ENCODE measurements at regions not wholly inside any gene's neighbourhood (a gene's known extent, or its start where the extent isn't known, plus 50 kb on each side); places are given as distances from the start of the nearest gene placed in this dataset.

DNA sequence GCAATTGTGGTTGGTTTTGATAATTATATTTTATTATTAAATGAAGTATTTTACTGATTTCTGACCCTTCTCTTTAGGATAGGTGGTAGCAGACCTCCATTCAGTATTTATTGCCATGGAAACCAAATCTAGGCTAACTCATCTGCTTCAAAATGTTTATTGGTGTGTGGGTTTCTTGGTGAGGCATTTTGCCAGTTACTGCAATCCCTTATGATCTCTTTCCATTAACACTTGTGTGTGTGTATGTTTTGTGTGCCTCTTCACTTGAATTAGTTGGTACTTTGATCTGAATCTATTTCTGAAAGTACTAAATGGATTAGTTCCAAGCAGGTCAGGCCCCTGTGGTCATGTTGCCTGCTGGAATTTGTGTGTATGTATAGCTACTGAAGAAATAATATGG is 184.4 kb upstream of the C11orf87 start:
- H3K9ac ChIP-seq (ENCODE audit: low read depth, low read length): no peak overlapping the region
- H3K4me2 ChIP-seq (ENCODE audit: insufficient read depth, low read length): no peak overlapping the region
- TF ChIP-seq CTCF (IDR thresholded peaks at IDR 0.05; ENCODE audit: borderline replicate concordance, extremely low read depth, low read length, poor library complexity, severe bottlenecking): no peak
- TF ChIP-seq EZH2 (IDR thresholded peaks at IDR 0.05; ENCODE audit: borderline replicate concordance, low read depth, low read length, severe bottlenecking): no peak
- H3K27ac ChIP-seq (ENCODE audit: low read length): no peak overlapping the region
- H3K4me1 ChIP-seq (ENCODE audit: insufficient read depth, low read length): no peaks in the 10 kb centered on the region
- ATAC-seq (ENCODE audit: insufficient read depth, low read depth) (no peak), DNase-seq (no peak)
- H3K36me3 ChIP-seq (ENCODE audit: insufficient read depth, low read length): no peaks in the 10 kb centered on the region
- H3K9me3 ChIP-seq (ENCODE audit: insufficient read depth, low read length, severe bottlenecking): no peaks in the 10 kb centered on the region
- no peaks in the 10 kb centered on the region for H3K27me3 ChIP-seq (ENCODE audit: insufficient read depth, low read length, poor library complexity)
- H4K20me1 ChIP-seq (ENCODE audit: insufficient read depth, low read length): no peaks in the 10 kb centered on the region
- no peaks in the 10 kb centered on the region for H3K79me2 ChIP-seq (ENCODE audit: insufficient read depth, low read length)
- no peak overlapping the region for H2AFZ ChIP-seq (ENCODE audit: low read depth, low read length)
- no peak overlapping the region for H3K4me3 ChIP-seq (ENCODE audit: low read depth in 1 of 2, low read length in 2 of 2)

DNA sequence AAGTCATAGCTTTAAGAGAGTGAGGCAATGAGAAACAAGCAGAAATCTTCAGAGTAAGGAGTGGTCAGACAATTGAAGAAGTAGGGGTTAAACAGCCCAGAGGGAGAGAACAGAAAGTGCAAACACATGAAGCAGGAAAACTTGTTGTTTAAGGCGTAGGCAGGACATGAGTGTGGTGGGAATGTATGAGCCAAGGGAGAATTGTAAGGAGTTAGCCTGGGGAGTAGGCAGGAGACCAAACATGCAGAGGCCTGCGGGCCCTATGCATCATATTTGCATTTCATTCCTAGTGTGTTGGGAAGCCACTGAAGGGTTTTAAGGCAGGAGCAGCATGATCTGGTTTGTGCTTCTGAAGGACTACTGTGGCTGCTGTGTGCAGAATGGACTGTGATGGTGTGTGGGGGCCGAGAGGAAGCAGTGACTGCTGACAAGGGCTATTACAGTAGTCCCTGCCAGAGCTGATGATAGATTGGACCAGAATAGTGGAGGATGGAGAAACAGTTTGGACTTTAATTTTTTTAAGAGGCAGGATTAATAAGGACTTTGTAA is 179.9 kb upstream of the C11orf87 start:
- H3K27ac ChIP-seq (ENCODE audit: low read length): no peak overlapping the region
- TF ChIP-seq CTCF (IDR thresholded peaks at IDR 0.05; ENCODE audit: borderline replicate concordance, extremely low read depth, low read length, poor library complexity, severe bottlenecking): no peak
- no peak for TF ChIP-seq EZH2 (IDR thresholded peaks at IDR 0.05; ENCODE audit: borderline replicate concordance, low read depth, low read length, severe bottlenecking)
- H3K27me3 ChIP-seq (ENCODE audit: insufficient read depth, low read length, poor library complexity): no peaks in the 10 kb centered on the region
- no peak for DNase-seq
- H3K9ac ChIP-seq (ENCODE audit: low read depth, low read length): no peak overlapping the region
- no peak overlapping the region for H3K4me3 ChIP-seq (ENCODE audit: low read depth in 1 of 2, low read length in 2 of 2)
- no peaks in the 10 kb centered on the region for H4K20me1 ChIP-seq (ENCODE audit: insufficient read depth, low read length)
- H3K4me1 ChIP-seq (ENCODE audit: insufficient read depth, low read length): no peaks in the 10 kb centered on the region
- H3K4me2 ChIP-seq (ENCODE audit: insufficient read depth, low read length): no peak overlapping the region
- no peak overlapping the region for H2AFZ ChIP-seq (ENCODE audit: low read depth, low read length)
- ATAC-seq (ENCODE audit: insufficient read depth, low read depth): no peak
- no peaks in the 10 kb centered on the region for H3K9me3 ChIP-seq (ENCODE audit: insufficient read depth, low read length, severe bottlenecking)
- no peaks in the 10 kb centered on the region for H3K79me2 ChIP-seq (ENCODE audit: insufficient read depth, low read length)
- no peaks in the 10 kb centered on the region for H3K36me3 ChIP-seq (ENCODE audit: insufficient read depth, low read length)

DNA sequence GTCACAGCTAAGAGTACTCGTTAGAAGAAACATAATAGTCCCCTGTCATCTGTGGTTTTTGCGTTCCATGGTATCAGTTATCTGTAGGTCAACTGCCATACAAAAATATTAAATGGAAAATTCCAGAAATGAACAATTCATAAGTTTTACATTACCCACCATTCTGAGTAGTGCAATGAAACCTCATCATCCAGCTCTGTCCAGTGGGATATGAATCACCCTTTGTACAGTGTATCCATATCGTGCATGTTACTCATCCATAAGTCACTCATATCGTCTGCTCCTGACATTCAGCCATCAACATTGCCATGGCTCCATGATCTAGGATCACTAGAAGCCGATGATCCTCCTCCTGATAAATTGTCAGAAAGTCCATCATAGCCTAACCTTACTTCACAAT is 174.9 kb upstream of the C11orf87 start:
- no peaks in the 10 kb centered on the region for H3K4me1 ChIP-seq (ENCODE audit: insufficient read depth, low read length)
- no peaks in the 10 kb centered on the region for H3K9me3 ChIP-seq (ENCODE audit: insufficient read depth, low read length, severe bottlenecking)
- H3K4me2 ChIP-seq (ENCODE audit: insufficient read depth, low read length): no peak overlapping the region
- no peaks in the 10 kb centered on the region for H4K20me1 ChIP-seq (ENCODE audit: insufficient read depth, low read length)
- no peaks in the 10 kb centered on the region for H3K79me2 ChIP-seq (ENCODE audit: insufficient read depth, low read length)
- no peak overlapping the region for H3K27ac ChIP-seq (ENCODE audit: low read length)
- H2AFZ ChIP-seq (ENCODE audit: low read depth, low read length): no peak overlapping the region
- no peaks in the 10 kb centered on the region for H3K27me3 ChIP-seq (ENCODE audit: insufficient read depth, low read length, poor library complexity)
- TF ChIP-seq CTCF (IDR thresholded peaks at IDR 0.05; ENCODE audit: borderline replicate concordance, extremely low read depth, low read length, poor library complexity, severe bottlenecking): no peak
- no peak for TF ChIP-seq EZH2 (IDR thresholded peaks at IDR 0.05; ENCODE audit: borderline replicate concordance, low read depth, low read length, severe bottlenecking)
- H3K4me3 ChIP-seq (ENCODE audit: low read depth in 1 of 2, low read length in 2 of 2): no peak overlapping the region
- DNase-seq: no peak
- H3K9ac ChIP-seq (ENCODE audit: low read depth, low read length): no peak overlapping the region
- ATAC-seq (ENCODE audit: insufficient read depth, low read depth): no peak
- no peaks in the 10 kb centered on the region for H3K36me3 ChIP-seq (ENCODE audit: insufficient read depth, low read length)

DNA sequence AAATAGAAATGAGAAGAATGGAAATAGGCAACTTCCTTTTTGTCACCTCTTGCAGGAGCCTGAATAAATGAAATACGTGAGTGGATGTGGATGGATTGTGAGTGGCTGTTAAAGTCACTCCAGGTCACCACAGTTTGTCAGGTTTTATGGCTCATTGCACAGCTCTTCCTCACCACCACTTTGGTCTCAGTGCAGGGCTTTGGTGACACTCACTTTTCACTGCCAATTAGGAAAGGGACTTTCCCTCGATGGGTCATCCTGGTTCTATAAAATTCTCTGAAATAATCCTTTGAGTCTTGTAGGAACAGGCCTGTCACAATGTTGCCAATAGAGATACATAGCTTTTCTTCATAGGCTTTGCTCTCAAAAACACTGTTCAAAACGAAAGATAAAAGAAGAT is 172.4 kb upstream of the C11orf87 start:
- Histone ChIP-seq H4K20me1 (ENCODE audit: insufficient read depth, low read length) (no peaks in the 10 kb centered on the region), H3K79me2 (ENCODE audit: insufficient read depth, low read length) (no peaks in the 10 kb centered on the region), H3K27me3 (ENCODE audit: insufficient read depth, low read length, poor library complexity) (no peaks in the 10 kb centered on the region), H3K9ac (ENCODE audit: low read depth, low read length) (no peak overlapping the region), H3K4me3 (ENCODE audit: low read depth in 1 of 2, low read length in 2 of 2) (no peak overlapping the region), H3K36me3 (ENCODE audit: insufficient read depth, low read length) (no peaks in the 10 kb centered on the region), H3K27ac (ENCODE audit: low read length) (no peak overlapping the region), H3K4me1 (ENCODE audit: insufficient read depth, low read length) (no peaks in the 10 kb centered on the region), H2AFZ (ENCODE audit: low read depth, low read length) (no peak overlapping the region), H3K4me2 (ENCODE audit: insufficient read depth, low read length) (no peak overlapping the region), H3K9me3 (ENCODE audit: insufficient read depth, low read length, severe bottlenecking) (no peaks in the 10 kb centered on the region)
- ATAC-seq (ENCODE audit: insufficient read depth, low read depth): no peak
- no peak for DNase-seq
- no peak for TF ChIP-seq CTCF (IDR thresholded peaks at IDR 0.05; ENCODE audit: borderline replicate concordance, extremely low read depth, low read length, poor library complexity, severe bottlenecking)
- no peak for TF ChIP-seq EZH2 (IDR thresholded peaks at IDR 0.05; ENCODE audit: borderline replicate concordance, low read depth, low read length, severe bottlenecking)
